Endodermal cell (in vitro differentiated cells): ENCODE measurements at regions not wholly inside any gene's neighbourhood (a gene's known extent, or its start where the extent isn't known, plus 50 kb on each side); places are given as distances from the start of the nearest gene placed in this dataset.
"Not testable (repeated sequence)": the region's sequence is repeated elsewhere in the genome, so short reads cannot be mapped to it uniquely, and the experiment has no call there.

Source experiments
- DNase-seq: peaks from one replicate; pipeline ENCODE4 v3.0.0-alpha.2; 2017
- H3K27ac ChIP-seq: 2 replicates; pipeline ENCODE4 v1.5.1; 2013; ENCODE audit warnings: mild to moderate bottlenecking, low read depth, low read length, moderate library complexity
- H3K27me3 ChIP-seq: 2 replicates; pipeline ENCODE4 v1.6.1; 2013; ENCODE audit warnings: mild to moderate bottlenecking, low read length, moderate library complexity; ENCODE audit not compliant: insufficient read depth, control insufficient read depth, poor library complexity, severe bottlenecking
- H3K36me3 ChIP-seq: 2 replicates; pipeline ENCODE4 v1.7.0; 2013; ENCODE audit warnings: mild to moderate bottlenecking, low read length, moderate library complexity; ENCODE audit not compliant: control insufficient read depth, insufficient read depth
- H3K4me1 ChIP-seq: one replicate; pipeline ENCODE4 v1.7.0; 2013; ENCODE audit warnings: low read length; ENCODE audit not compliant: control insufficient read depth, insufficient read depth
- H3K4me3 ChIP-seq: 2 replicates; pipeline ENCODE4 v1.5.1; 2013; ENCODE audit warnings: mild to moderate bottlenecking, low read length, moderate library complexity
- H3K9ac ChIP-seq: 2 replicates; pipeline ENCODE4 v1.6.1; 2013; ENCODE audit warnings: mild to moderate bottlenecking, low read length, moderate library complexity; ENCODE audit not compliant: poor library complexity, severe bottlenecking; ENCODE audit errors: extremely low read depth
- H3K9me3 ChIP-seq: 2 replicates; pipeline ENCODE4 v1.6.1; 2013; ENCODE audit warnings: mild to moderate bottlenecking, low read length, moderate library complexity; ENCODE audit not compliant: control insufficient read depth
- H3K27ac Mint-ChIP-seq: 2 replicates; pipeline ENCODE4 v1.8.0; 2020; ENCODE audit warnings: mixed read lengths
- H3K27me3 Mint-ChIP-seq: 2 replicates; pipeline ENCODE4 v1.8.0; 2021; ENCODE audit warnings: mild to moderate bottlenecking, mixed read lengths; ENCODE audit not compliant: insufficient read depth
- H3K36me3 Mint-ChIP-seq: 2 replicates; pipeline ENCODE4 v1.8.0; 2020; ENCODE audit warnings: low read depth, mixed read lengths
- H3K4me1 Mint-ChIP-seq: 2 replicates; pipeline ENCODE4 v1.8.0; 2020; ENCODE audit warnings: mixed read lengths
- H3K4me3 Mint-ChIP-seq: 2 replicates; pipeline ENCODE4 v1.8.0; 2020; ENCODE audit warnings: mild to moderate bottlenecking, moderate library complexity, mixed read lengths
- H3K9me3 Mint-ChIP-seq: 2 replicates; pipeline ENCODE4 v1.8.0; 2020; ENCODE audit warnings: mild to moderate bottlenecking, mixed read lengths
- WGBS, 2 experiments: methylation state at CpG; one replicate each; pipeline versions ENCODE4 v1.1.5 to v1.1.7; 2013; ENCODE audit warnings: missing lambda C conversion rate in 2 of 2, mixed read lengths in 1 of 2; ENCODE audit not compliant: insufficient coverage in 1 of 2, insufficient read length in 1 of 2; 5-methylcytosine and 5-hydroxymethylcytosine counted together
- TF ChIP-seq, protein P1 (sequence below): fragments of 200-600 bp; sonication (generic); conservative IDR thresholded peaks from 2 replicates; pipeline ENCODE4 v1.5.0; 2021; ENCODE audit warnings: antibody characterized with exemption, mild to moderate bottlenecking

DNA sequence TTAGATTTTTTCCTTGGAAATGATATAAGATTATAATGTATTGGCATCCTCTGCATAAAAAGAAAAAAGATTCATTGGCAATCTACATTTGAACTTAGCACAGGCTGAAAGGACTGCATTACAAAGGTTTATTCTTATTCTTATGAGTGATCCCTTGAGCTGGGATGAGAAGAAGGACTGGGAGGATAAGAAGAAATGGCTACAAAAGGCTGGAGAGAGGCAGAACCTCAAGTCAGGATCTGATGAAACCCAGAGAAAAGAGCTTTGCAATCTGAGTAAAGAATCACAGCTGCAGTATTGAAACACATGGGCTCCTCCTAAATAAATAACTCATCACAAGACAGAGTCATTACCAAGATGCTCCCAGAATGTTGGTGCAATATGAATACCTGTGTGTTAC, 1635.4 kb upstream of the FLRT2 start:
- Histone ChIP-seq H3K4me1 (peaks cover 3% of the 10 kb centered on the region), H3K36me3 (no peaks in the 10 kb centered on the region), H3K9me3 (no peaks in the 10 kb centered on the region), H3K27ac (no peak overlapping the region), H3K9ac (no peak overlapping the region), H3K4me3 (no peak overlapping the region), H3K27me3 (no peaks in the 10 kb centered on the region)
- no peak for DNase-seq
- Mint-ChIP-seq H3K9me3 (no peaks in the 10 kb centered on the region), H3K27ac (no peak overlapping the region), H3K27me3 (no peaks in the 10 kb centered on the region), H3K36me3 (no peaks in the 10 kb centered on the region), H3K4me1 (peaks cover 20% of the 10 kb centered on the region), H3K4me3 (no peak overlapping the region)
- TF ChIP-seq, protein P1, sequence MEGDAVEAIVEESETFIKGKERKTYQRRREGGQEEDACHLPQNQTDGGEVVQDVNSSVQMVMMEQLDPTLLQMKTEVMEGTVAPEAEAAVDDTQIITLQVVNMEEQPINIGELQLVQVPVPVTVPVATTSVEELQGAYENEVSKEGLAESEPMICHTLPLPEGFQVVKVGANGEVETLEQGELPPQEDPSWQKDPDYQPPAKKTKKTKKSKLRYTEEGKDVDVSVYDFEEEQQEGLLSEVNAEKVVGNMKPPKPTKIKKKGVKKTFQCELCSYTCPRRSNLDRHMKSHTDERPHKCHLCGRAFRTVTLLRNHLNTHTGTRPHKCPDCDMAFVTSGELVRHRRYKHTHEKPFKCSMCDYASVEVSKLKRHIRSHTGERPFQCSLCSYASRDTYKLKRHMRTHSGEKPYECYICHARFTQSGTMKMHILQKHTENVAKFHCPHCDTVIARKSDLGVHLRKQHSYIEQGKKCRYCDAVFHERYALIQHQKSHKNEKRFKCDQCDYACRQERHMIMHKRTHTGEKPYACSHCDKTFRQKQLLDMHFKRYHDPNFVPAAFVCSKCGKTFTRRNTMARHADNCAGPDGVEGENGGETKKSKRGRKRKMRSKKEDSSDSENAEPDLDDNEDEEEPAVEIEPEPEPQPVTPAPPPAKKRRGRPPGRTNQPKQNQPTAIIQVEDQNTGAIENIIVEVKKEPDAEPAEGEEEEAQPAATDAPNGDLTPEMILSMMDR, result no peak

DNA sequence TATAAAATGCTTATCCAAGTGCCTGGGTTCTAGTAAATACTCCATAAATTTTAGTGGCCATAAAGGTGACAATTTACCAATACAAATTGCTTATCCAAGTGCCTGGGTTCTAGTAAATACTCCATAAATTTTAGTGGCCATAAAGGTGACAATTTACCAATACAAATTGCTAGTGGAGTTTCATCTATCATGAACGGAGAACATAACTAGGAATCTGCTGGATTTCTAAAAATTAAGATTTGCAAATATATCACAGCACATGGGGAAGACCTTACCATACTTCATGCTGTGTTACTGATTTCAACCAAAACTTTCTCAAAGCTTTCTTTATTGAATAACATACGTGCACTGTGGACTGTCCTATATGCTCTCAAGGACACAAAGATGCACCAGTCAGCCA, 1631.4 kb upstream of the FLRT2 start:
- peaks cover 15% of the 10 kb centered on the region for H3K4me1 Mint-ChIP-seq
- H3K36me3 Mint-ChIP-seq, H3K4me3 ChIP-seq, H3K9me3 ChIP-seq, H3K27me3 Mint-ChIP-seq, H3K4me1 ChIP-seq, H3K27ac ChIP-seq, H3K4me3 Mint-ChIP-seq, DNase-seq, H3K9me3 Mint-ChIP-seq, H3K9ac ChIP-seq, H3K27me3 ChIP-seq, H3K36me3 ChIP-seq, H3K27ac Mint-ChIP-seq: not testable (repeated sequence)
- 0 to 42% methylated on average over 1 to 2 of the region's 2 CpGs for WGBS, 2 experiments

DNA sequence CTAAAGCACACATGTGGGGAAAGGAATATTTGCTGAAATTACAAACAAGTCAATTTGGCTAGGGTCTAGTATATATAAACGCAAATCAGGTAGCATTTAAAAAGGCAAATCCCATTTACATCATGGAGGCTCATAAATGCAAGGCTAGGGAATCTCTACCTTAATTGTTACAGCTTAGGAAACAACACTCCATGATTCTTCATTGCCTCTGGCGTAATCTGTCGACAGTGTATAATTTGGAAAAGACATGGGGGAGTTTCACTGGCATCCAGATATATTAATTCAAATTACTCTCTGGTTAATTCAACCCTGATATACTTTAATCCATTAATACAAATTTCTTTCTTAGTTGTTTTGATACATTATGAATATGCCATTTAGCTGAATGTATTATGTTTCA, 1630.2 kb upstream of the FLRT2 start:
- H3K4me1 ChIP-seq, result no peaks in the 10 kb centered on the region
- Mint-ChIP-seq H3K27ac (no peak overlapping the region), H3K4me1 (peaks cover 4% of the 10 kb centered on the region), H3K9me3 (peaks cover 7% of the 10 kb centered on the region), H3K4me3 (no peak overlapping the region), H3K27me3 (no peaks in the 10 kb centered on the region), H3K36me3 (no peaks in the 10 kb centered on the region)
- H3K27ac ChIP-seq, result no peak overlapping the region
- DNase-seq, result no peak
- no peaks in the 10 kb centered on the region for H3K9me3 ChIP-seq
- H3K9ac ChIP-seq, result no peak overlapping the region
- no peak overlapping the region for H3K4me3 ChIP-seq
- 93 to 100% methylated on average over 1 to 3 of the region's 3 CpGs for WGBS, 2 experiments
- no peaks in the 10 kb centered on the region for H3K36me3 ChIP-seq
- no peaks in the 10 kb centered on the region for H3K27me3 ChIP-seq
- TF ChIP-seq, protein P1, result no peak

DNA sequence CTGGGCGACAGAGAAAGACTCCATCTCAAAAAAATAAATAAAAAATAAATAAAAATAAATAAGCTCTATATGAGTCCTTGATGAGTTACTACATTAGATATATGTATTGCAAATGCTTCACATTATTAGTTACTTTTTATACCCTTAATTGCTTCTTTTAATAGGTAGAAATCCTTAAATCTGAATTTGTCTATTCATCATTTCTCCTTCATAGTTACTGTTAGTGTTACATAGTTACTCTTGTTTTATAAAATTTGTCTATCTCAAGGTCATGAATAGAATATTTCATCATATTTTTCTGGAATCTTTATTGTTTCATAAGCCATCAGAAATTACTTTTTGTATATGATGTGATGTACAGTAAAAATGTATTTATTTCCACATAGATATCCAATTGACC, 1624.8 kb upstream of the FLRT2 start:
- Mint-ChIP-seq H3K4me1 (no peaks in the 10 kb centered on the region), H3K27ac (no peak overlapping the region), H3K36me3 (no peaks in the 10 kb centered on the region), H3K4me3 (no peak overlapping the region), H3K9me3 (peaks cover 7% of the 10 kb centered on the region), H3K27me3 (no peaks in the 10 kb centered on the region)
- DNase-seq, result no peak
- Histone ChIP-seq H3K27me3 (no peaks in the 10 kb centered on the region), H3K4me1 (no peaks in the 10 kb centered on the region), H3K9me3 (no peaks in the 10 kb centered on the region), H3K27ac (no peak overlapping the region), H3K4me3 (no peak overlapping the region), H3K36me3 (no peaks in the 10 kb centered on the region), H3K9ac (no peak overlapping the region)
- TF ChIP-seq, protein P1, result no peak
- WGBS, 2 experiments, result no CpG with 5 or more reads among the region's 1 CpG
